Sigmoid colon (tissue), 4 donors: ENCODE measurements at regions not wholly inside any gene's neighbourhood (a gene's known extent, or its start where the extent isn't known, plus 50 kb on each side); places are given as distances from the start of the nearest gene placed in this dataset.

Experiments
- EP300 ChIP-seq, 4 donors: sonication (generic); formaldehyde crosslinking; IDR thresholded peaks; one replicate each; pipeline ENCODE4 v1.6.1; 2017; ENCODE audit warnings: antibody characterized with exemption in 4 of 4
- POLR2A ChIP-seq, 2 donors: fragments of 450-650 bp; IDR thresholded peaks; one replicate each; pipeline ENCODE4 v1.6.1; 2016; ENCODE audit warnings: antibody characterized with exemption in 2 of 2, mild to moderate bottlenecking in 2 of 2, moderate library complexity in 2 of 2
- POLR2AphosphoS5 ChIP-seq, 4 donors: sonication (generic); formaldehyde crosslinking; IDR thresholded peaks; one replicate each; pipeline ENCODE4 v1.6.1; 2017; ENCODE audit warnings: antibody characterized with exemption in 4 of 4
- TF ChIP-seq, protein P1 (sequence below), 4 experiments: fragments of 450-650 bp in 3 of 4; fragments of 200-600 bp in 1 of 4; IDR thresholded peaks; one replicate each; pipeline ENCODE4 v1.5.1; 2016 to 2019; ENCODE audit warnings: antibody characterized with exemption in 4 of 4, mild to moderate bottlenecking in 3 of 4, moderate library complexity in 2 of 4

DNA sequence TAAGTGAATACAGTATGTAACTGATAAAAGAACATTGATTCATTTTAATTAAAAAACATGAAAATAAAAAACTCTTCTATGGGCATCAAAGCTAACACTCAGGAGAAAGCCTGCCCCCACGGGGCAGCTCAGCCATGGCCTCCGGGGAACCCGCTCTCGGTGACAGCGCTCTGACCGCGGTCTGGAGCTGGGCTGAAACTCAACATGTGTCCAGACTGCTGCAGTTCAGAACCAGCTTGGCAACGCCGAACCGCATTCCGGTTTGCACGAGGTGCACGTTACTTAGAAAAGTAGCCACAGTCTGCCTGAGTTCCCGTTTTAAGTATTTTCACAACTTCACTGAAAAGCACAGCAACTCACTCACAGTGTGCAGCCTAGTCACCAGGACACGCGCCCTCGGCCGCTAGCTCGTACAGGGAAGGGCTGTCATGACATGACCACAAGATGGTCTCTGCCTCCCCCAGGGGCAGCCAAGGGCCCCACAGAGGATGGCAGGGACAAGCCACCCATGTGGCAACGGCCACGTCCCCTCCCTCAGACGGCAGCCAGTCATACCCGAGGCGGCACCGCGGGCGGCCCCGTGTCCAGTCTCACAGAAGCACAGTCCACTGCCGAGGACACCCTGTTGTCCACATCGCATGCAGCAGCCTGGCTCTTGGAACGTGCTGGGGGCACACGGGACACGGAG lies 77.1 kb upstream of the METRNL start:
- TF ChIP-seq POLR2A (IDR thresholded peaks at IDR 0.05) (no peak), EP300 (IDR thresholded peaks at IDR 0.05) (no peak), POLR2AphosphoS5 (IDR thresholded peaks at IDR 0.05) (no peak)
- TF ChIP-seq, protein P1, sequence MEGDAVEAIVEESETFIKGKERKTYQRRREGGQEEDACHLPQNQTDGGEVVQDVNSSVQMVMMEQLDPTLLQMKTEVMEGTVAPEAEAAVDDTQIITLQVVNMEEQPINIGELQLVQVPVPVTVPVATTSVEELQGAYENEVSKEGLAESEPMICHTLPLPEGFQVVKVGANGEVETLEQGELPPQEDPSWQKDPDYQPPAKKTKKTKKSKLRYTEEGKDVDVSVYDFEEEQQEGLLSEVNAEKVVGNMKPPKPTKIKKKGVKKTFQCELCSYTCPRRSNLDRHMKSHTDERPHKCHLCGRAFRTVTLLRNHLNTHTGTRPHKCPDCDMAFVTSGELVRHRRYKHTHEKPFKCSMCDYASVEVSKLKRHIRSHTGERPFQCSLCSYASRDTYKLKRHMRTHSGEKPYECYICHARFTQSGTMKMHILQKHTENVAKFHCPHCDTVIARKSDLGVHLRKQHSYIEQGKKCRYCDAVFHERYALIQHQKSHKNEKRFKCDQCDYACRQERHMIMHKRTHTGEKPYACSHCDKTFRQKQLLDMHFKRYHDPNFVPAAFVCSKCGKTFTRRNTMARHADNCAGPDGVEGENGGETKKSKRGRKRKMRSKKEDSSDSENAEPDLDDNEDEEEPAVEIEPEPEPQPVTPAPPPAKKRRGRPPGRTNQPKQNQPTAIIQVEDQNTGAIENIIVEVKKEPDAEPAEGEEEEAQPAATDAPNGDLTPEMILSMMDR (IDR thresholded peaks at IDR 0.05): no peak
